Stomach smooth muscle (tissue), 2 donors: ENCODE measurements at regions not wholly inside any gene's neighbourhood (a gene's known extent, or its start where the extent isn't known, plus 50 kb on each side); places are given as distances from the start of the nearest gene placed in this dataset.

Source experiments
- H3K27ac ChIP-seq: one replicate; pipeline ENCODE4 v1.7.0; 2013; ENCODE audit warnings: mild to moderate bottlenecking, low read length, inconsistent platforms
- H3K27me3 ChIP-seq, 2 donors: one replicate each; pipeline ENCODE4 v1.7.0; 2013; ENCODE audit warnings: low read length in 2 of 2; ENCODE audit not compliant: insufficient read depth in 2 of 2, control insufficient read depth in 1 of 2
- H3K36me3 ChIP-seq, 2 donors: one replicate each; pipeline ENCODE4 v1.7.0; 2013; ENCODE audit warnings: low read length in 2 of 2; ENCODE audit not compliant: control insufficient read depth in 2 of 2, insufficient read depth in 2 of 2
- H3K4me1 ChIP-seq: one replicate; pipeline ENCODE4 v1.7.0; 2013; ENCODE audit warnings: low read length; ENCODE audit not compliant: control insufficient read depth, insufficient read depth
- H3K4me3 ChIP-seq, 2 donors: one replicate each; pipeline ENCODE4 v1.7.0; 2013; ENCODE audit warnings: low read length in 2 of 2
- H3K9ac ChIP-seq, 2 donors: one replicate each; pipeline ENCODE4 v1.7.0; 2013; ENCODE audit warnings: low read length in 2 of 2, mild to moderate bottlenecking in 1 of 2
- H3K9me3 ChIP-seq, 2 donors: one replicate each; pipeline ENCODE4 v1.7.0; 2013; ENCODE audit warnings: low read length in 2 of 2; ENCODE audit not compliant: control insufficient read depth in 2 of 2
- donor health status: healthy.
- donor health status: Pancreatic carcinoma.

DNA sequence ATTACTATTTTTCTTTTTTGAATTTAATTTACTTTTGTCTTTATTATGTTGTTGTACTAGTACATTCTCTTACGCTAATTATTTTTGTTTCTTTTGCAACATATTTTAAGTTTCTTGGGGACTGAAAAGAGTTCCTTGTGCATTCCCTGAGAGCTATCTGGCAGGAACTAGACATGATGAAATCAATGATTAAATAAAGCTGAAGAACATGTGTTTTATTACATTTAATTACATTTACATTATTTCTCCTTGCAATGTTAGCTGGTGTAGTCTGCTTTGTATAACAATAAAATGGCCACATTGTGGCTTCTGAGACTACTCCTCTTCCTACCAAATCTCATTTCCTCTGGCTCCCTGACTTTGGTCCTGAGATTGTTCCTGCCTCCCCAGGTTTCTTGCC lies 244.9 kb downstream of the NDFIP2 start:
- Histone ChIP-seq H3K9me3 (peaks cover 0 to 2% of the 10 kb centered on the region in 2 donors), H3K9ac (no peak overlapping the region), H3K4me3 (no peak overlapping the region), H3K27ac (no peak overlapping the region), H3K27me3 (no peaks in the 10 kb centered on the region), H3K36me3 (no peaks in the 10 kb centered on the region), H3K4me1 (no peaks in the 10 kb centered on the region)

DNA sequence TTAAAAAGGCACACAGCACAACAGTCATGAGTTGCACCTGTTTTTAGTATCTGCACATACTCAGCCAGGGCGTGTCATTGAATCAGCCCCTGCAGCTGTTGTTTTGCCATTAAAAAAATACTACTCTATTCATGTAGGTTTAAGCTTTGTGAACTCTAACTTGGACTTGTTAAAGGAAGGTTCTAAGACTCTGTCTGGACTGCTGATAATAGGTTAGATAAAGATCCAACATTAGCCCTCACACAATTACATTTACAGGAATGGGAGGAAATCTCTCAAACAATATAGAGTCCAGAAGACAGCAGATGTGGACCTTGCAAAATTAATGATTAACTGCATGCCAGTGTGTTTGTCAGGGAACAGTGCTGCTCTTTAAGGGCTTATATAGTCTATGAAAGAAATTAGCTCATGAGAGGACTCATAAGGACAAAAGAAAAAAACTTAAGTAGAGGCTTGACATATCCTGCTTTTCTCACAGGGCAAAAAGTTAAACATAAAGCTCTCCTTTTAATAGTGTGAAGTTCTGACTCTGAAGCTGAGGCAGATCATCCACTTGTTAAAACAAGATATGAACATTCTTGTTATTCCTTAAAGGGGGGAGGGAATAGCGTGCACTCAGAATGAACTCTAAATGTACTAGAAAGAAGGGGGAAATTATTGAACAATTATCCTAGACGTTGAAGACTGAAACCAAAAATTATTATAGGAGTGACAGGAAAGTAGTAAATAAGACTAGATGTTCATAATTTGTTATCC lies 243.6 kb downstream of the NDFIP2 start:
- no peak overlapping the region for H3K27ac ChIP-seq
- H3K36me3 ChIP-seq: no peaks in the 10 kb centered on the region
- no peaks in the 10 kb centered on the region for H3K27me3 ChIP-seq
- H3K9ac ChIP-seq: no peak overlapping the region
- H3K4me1 ChIP-seq: no peaks in the 10 kb centered on the region
- H3K9me3 ChIP-seq: no peaks in the 10 kb centered on the region
- H3K4me3 ChIP-seq: no peak overlapping the region

DNA sequence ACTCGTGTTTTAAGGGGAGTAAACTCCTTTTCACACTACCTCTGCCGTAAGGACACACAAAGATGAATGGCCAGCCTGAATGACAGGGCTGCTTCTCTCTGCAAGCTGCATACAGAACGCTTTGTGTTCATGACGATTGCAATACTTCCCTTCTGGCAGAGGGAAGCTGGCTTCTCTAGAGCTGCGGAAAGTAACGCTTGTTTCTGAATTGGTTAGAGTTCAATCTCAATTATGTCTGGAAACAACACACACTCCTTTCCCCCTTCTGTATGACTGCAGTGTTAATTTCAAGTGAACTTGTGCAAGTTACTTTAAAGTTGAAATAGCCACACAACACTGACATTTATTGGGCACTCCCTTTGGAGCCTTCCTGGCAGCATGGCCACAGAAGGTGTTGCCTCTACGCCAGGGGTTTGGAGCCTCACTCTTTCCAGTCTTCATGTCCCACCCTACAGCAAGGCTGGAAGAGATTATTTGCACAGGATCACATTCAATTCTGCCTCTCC lies 242.6 kb downstream of the NDFIP2 start:
- H3K9ac ChIP-seq: no peak overlapping the region
- H3K4me1 ChIP-seq: no peaks in the 10 kb centered on the region
- no peaks in the 10 kb centered on the region for H3K27me3 ChIP-seq
- no peak overlapping the region for H3K4me3 ChIP-seq
- H3K36me3 ChIP-seq: no peaks in the 10 kb centered on the region
- H3K9me3 ChIP-seq: no peaks in the 10 kb centered on the region
- H3K27ac ChIP-seq: no peak overlapping the region

DNA sequence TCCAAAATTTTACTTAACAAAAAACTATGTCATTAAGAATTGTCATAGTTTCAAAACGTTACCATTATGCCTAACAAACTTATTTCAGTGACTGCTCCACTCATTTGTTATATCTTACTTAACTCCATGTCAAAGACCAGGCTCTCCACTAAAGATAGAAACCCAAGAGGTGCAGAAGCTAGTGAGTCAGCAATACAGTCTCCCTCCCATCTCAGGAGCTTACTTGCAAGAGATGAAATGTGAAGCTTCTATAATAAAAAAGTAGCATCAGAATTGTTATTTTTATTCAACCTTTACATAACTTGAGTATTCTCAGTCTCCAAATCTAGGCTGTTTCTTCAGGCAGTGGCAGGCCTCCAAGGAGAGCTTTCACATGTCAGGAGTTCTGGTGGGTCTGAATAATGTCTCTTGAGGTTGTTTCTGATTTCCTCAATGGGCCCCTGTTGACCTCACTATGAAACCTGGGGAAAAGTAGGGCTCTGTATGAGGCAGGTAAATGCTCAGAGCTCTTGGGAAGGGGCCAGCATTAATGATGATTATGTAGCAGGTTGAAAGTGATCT lies 242.0 kb downstream of the NDFIP2 start:
- H3K27me3 ChIP-seq: no peaks in the 10 kb centered on the region
- no peak overlapping the region for H3K9ac ChIP-seq
- H3K4me3 ChIP-seq: no peak overlapping the region
- no peaks in the 10 kb centered on the region for H3K9me3 ChIP-seq
- H3K36me3 ChIP-seq: no peaks in the 10 kb centered on the region
- no peaks in the 10 kb centered on the region for H3K4me1 ChIP-seq
- H3K27ac ChIP-seq: no peak overlapping the region

DNA sequence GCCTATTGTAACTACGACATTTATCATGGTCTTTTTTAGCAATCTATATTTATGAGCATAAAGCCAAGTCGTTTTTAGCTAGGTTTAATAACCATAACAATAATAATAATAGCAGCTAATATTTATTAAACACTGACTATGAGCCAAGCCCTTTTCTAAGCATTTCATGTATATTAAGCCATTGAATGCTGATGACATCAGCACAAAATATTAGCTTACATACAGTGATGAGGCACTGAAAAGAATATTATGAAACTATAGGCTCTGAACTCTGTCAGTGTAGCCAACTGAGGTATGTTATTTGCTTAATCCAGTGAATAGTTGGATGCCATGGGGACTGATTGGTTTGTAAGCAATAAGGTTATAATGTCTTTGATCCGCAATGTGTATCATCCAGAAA lies 235.2 kb downstream of the NDFIP2 start:
- no peaks in the 10 kb centered on the region for H3K4me1 ChIP-seq
- no peak overlapping the region for H3K4me3 ChIP-seq
- H3K27me3 ChIP-seq: no peaks in the 10 kb centered on the region
- H3K27ac ChIP-seq: no peak overlapping the region
- H3K36me3 ChIP-seq: no peaks in the 10 kb centered on the region
- H3K9me3 ChIP-seq: no peaks in the 10 kb centered on the region
- no peak overlapping the region for H3K9ac ChIP-seq

DNA sequence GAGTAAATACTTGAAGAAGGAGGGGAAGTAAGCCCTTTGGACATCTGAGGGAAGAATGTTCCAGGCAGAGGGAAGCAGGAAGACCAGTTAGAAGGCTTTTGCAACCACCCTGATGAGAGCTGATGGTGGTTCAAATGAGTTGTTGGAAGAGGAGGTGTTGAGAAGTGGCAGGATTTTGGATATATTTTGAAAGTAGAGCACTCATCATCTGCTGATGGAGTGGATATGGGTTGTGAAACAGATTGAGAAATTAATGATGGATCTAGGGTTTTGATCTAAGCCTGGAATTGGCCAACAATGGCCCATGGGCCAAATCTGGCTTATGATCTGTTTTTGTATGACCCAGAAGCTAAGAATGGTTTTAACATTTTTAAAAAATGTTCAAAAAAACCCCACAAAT lies 230.7 kb downstream of the NDFIP2 start:
- no peaks in the 10 kb centered on the region for H3K9me3 ChIP-seq
- no peaks in the 10 kb centered on the region for H3K27me3 ChIP-seq
- no peak overlapping the region for H3K4me3 ChIP-seq
- H3K9ac ChIP-seq: no peak overlapping the region
- no peak overlapping the region for H3K27ac ChIP-seq
- H3K36me3 ChIP-seq: no peaks in the 10 kb centered on the region
- no peaks in the 10 kb centered on the region for H3K4me1 ChIP-seq

DNA sequence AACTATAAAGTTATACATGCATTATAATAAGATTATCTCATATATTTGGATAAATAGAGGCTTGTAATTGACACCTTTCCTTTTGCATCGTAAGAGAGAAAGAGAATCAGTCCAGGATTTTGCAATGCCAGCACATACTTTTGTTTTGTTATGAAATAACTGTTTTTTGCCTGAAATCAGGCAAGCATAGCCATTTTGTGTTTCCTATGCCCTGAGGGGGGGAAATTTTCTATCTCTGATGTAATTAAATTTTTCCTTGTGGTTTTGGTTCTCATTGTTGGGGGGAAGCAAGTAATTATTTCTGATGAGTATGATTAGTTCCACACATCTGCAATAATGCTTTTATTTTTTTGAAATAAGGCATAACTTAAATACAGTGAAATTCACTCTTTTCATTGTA lies 229.4 kb downstream of the NDFIP2 start:
- Histone ChIP-seq H3K36me3 (no peaks in the 10 kb centered on the region), H3K4me1 (no peaks in the 10 kb centered on the region), H3K27me3 (no peaks in the 10 kb centered on the region), H3K4me3 (no peak overlapping the region), H3K27ac (no peak overlapping the region), H3K9me3 (no peaks in the 10 kb centered on the region), H3K9ac (no peak overlapping the region)

DNA sequence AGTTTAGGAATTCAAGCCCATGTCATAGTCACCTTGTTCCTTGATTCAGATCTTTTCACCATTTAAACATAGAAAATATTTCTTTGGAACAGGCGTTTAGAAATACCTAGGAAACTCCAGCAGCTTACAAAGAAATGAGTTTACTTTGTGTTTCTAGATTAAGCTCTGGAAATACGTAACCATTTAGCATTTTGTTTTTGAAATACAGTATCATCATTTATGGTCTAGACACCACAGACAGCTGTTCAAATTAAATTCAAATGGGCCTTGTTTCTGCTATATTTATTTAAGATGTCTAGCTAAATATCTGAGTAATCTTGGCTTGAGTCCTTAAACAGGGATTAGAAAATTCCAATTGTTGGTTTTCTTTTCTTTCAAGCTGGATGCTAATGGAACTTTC lies 228.5 kb downstream of the NDFIP2 start:
- Histone ChIP-seq H3K4me1 (no peaks in the 10 kb centered on the region), H3K9me3 (no peaks in the 10 kb centered on the region), H3K36me3 (no peaks in the 10 kb centered on the region), H3K27ac (no peak overlapping the region), H3K4me3 (no peak overlapping the region), H3K9ac (no peak overlapping the region), H3K27me3 (no peaks in the 10 kb centered on the region)

DNA sequence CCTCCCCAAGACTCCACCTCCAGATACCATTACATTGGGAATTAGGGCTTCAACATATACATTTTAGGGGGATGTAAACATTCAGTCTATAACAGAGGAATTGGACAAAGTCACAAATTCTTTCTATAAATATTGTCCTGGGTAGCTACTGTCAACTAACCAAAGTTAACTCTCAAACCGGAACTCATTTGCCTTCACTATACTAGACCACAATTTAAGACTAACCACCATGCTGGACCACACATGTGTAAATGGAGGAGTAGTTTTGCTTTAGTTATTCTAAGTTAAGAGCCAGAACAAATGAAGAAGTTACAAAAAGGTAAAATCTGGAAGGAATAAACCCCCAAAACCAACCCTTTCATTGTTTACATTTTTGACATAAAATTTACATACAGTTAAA lies 222.8 kb downstream of the NDFIP2 start:
- Histone ChIP-seq H3K4me1 (no peaks in the 10 kb centered on the region), H3K27ac (no peak overlapping the region), H3K36me3 (no peaks in the 10 kb centered on the region), H3K4me3 (no peak overlapping the region), H3K9me3 (no peaks in the 10 kb centered on the region), H3K27me3 (no peaks in the 10 kb centered on the region), H3K9ac (no peak overlapping the region)

DNA sequence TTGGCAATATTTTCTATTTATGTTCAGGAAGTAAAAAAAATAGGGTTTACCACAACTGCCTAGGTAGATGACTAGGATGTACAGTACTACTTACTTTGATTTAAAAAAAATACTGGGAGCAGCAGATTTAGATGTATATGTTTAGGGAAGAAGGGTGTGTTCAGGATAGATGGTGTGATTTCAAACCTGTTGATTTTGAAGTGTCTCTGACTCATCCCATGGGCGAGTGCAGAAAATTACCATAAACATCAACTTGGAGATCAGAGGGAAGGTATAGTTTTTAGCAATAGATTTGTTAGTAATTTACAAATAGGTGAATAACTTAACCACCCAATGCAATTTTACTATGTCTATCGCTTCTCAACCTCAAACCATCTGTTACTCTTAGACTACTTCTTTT lies 214.8 kb downstream of the NDFIP2 start:
- Histone ChIP-seq H3K36me3 (no peaks in the 10 kb centered on the region), H3K9ac (no peak overlapping the region), H3K4me3 (no peak overlapping the region), H3K27me3 (no peaks in the 10 kb centered on the region), H3K4me1 (no peaks in the 10 kb centered on the region), H3K27ac (no peak overlapping the region), H3K9me3 (no peaks in the 10 kb centered on the region)

DNA sequence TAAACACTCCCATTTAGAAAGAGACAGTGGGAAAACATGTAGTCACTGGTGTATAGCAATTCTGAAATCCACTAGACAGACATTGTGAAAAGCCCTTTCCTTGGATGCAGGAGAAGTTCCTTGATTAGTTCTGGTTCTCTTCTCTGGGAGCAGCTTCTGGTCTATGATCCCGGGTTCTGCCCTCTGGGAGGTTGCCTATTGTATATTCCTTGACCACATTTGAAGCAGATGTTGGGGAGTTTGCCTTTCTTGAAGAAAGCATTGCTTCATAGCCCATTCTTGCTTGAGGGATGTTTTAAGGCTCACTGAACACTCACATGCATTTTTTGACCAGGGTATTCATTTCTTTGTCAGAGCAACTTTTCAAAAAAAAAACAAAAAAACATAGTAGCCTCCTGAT lies 211.9 kb downstream of the NDFIP2 start:
- H3K4me1 ChIP-seq: no peaks in the 10 kb centered on the region
- no peaks in the 10 kb centered on the region for H3K36me3 ChIP-seq
- no peaks in the 10 kb centered on the region for H3K27me3 ChIP-seq
- H3K4me3 ChIP-seq: no peak overlapping the region
- H3K9ac ChIP-seq: no peak overlapping the region
- H3K27ac ChIP-seq: no peak overlapping the region
- H3K9me3 ChIP-seq: no peaks in the 10 kb centered on the region
